ENCODE measurements at regions not wholly inside any gene's neighbourhood (a gene's known extent, or its start where the extent isn't known, plus 50 kb on each side); places are given as distances from the start of the nearest gene placed in this dataset.

DNA sequence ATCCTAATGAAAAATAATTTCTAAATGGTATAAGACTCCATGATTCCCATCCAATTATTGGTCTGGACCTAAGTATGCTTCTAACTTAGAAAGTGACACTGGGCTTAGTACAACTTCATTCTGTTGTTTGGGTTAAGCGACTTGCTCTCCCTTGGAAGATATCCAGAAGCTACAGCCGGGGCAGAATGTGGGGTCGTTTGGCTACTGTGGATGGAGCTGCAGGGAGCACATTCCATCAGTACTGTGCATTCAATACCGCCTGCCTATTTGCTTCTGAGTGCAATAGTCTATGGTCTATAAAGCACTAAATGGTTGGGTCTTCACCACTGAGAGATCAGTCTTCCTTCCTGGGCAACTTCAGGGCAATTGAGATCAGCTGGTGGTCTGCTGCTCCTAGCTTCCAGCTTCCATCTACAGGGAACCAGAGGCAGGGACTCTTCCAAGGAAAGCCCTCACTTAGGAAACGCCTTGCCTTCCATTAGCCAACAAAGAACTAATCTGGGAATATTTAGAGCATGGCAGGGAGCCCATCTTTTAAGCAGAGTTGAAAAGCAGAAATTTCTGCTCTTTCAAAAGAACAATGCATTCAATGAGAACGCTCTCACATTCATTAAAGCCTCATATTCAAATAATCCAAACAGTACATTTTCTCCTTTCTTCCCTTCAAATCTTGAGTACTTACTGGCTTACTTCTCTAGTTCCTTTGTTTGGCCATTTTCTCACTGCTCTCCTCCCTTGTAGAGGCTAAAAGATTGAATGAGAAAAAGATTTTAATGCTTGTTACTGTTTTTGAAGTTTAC, 1049.9 kb upstream of the TENM3 start:
- DNase-seq: no peak

DNA sequence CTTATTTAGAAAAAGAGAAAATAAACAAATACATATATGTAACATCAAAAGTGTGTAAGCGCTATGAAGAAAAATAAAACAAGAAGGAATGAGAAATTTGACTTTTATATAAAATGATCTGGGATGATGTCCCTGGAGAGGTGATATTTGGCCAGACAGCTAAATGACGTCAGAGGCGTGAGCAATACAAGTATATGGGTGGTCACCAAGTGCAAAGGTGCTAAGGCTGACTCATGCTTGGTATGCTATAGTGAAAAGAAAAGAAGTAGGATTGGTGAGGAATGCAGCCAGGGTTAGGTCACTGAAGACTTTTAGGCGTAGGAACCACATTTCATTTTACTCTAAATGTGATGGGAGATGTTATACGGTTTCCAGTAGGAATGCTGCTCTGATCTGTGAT, 1049.1 kb upstream of the TENM3 start:
- no peak for DNase-seq

DNA sequence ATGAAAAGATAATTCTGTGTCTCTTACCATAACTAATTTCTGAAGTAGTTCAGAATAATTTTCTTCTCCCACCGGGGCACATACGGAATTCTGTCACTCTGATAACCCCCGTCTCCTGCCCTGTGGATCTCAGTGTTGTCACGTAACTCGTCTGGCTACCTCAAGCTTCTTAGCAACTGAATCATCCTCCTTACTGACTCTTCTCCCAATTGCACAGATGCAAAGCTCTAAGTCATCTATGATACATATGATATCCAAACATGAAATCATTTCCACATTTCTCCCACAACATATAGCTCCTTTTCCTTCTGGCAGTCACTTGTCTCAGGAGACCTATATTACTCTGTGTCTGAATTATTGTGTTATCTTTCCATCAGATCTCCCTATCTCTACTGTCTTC, 1043.1 kb upstream of the TENM3 start:
- no peak for DNase-seq

DNA sequence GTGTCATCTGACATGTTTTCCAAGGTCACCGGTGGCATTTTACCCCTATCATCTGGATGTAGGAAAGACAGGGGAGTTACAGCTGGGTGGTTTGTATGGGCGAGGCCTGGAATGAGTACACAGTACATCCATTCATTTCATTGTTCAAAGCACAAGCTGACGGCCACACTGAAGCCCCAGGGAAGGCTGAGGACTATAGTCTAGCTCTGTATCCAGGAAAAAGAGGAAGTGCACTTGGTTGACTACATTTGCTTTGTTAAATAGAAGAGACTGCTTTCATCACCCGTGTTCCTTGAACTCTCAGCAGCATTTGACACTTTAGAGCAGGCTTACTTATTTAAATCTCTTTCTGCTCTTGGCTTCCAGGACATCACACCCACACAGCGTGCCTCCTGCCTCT, 1041.0 kb upstream of the TENM3 start:
- DNase-seq: no peak

DNA sequence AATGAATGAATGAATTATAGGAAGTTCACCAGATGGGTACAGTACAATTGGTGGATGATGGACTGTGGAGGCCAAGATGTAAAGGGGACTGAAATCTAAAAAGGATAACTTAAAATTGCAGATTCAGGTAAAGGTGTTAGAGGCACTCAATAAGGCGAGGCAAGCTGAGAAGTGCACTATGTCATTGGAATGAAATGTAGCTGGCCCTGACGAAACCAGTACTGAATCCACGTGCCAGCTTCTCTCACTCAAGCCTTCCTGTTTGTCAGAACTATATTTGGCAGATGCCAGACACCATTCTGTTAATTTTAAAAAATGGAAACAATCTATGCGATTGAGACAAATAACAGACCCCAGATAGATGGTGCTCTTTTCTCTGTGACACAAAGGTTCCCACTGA, 1039.1 kb upstream of the TENM3 start:
- DNase-seq: no peak

DNA sequence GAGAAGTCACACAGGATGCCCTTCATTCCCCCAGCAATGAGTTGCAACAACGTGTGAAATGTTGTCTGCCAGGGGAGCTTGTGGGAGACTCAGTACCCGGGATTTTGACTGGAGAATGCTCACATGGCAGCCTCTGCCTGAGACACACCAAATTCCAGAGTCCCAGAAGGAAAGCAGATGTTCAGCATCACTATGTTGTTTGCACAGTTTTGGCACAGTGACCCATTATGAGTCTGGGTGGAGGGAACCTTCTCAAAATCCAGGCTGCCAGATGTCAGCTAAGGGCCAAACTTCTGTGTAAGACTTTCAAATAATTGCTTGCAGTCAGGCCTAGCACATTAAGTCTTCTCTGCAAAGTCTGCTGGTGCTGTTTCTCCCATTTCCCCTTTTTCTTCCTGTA, 1029.7 kb upstream of the TENM3 start:
- DNase-seq: no peak

DNA sequence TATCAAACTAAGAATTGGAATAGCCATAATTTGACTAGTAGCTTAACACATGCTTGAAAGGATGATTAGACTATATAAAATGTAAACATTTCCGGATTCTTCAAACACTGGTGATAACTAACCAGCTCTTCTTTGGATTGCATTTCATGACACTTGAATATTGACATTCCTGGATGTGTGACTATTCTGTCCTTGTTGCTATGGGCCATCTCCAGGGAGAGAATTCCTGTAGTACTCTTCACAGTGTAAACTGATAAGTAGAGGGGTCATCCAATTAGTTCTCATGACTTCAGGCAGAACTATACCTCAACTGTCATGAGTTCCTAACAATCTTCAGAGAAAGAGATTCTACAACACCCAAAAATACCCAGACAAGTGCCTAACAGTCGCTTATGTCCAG, 1026.7 kb upstream of the TENM3 start:
- DNase-seq: no peak

DNA sequence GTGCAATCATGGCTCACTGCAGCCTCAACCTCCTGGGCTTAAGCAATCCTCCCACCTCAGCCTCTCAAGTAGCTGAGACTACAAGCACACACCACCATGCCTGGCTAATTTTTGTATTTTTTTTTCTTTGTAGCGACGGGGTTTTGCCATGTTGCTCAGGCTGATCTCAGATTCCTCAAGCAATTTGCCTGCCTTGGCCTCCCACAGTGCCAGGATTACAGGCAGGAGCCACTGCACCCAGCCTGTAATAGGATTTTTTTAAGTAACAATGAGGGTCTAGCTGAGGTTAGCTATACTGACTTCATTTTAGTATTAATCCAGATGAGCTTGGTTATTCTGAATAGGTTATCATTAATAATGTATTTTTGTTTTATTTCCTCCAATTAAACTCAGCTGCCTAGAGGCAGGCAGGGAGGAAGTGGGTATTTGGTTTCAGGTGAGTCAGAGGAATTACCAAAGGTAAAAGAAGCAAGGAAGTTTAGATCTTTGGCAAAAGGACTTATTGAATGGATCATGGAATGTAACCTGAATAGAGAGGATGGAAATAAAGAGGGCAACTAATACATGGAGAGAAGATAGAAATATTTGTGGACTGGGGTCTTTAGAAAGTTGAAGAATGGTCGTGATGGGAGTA, 1023.3 kb upstream of the TENM3 start:
- no peak for DNase-seq

DNA sequence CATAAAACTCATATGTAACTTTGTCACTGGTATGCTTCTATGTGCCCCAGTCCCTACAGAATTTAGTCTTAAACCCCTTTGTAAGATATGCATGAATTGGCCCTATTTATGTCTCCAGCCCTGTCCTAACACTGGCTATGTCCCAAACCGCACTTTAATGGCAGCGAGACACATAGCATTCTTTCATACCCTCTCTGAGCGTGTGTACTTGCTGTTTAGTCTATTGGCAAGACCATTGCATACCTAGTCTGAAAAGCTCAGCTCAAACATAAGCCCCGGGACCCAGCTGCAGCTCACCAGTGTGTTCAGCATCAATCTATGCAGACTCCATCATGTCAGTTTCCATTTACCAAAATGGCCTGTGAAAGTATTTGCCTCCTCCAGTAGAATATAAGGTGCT, 1018.4 kb upstream of the TENM3 start:
- DNase-seq: no peak

DNA sequence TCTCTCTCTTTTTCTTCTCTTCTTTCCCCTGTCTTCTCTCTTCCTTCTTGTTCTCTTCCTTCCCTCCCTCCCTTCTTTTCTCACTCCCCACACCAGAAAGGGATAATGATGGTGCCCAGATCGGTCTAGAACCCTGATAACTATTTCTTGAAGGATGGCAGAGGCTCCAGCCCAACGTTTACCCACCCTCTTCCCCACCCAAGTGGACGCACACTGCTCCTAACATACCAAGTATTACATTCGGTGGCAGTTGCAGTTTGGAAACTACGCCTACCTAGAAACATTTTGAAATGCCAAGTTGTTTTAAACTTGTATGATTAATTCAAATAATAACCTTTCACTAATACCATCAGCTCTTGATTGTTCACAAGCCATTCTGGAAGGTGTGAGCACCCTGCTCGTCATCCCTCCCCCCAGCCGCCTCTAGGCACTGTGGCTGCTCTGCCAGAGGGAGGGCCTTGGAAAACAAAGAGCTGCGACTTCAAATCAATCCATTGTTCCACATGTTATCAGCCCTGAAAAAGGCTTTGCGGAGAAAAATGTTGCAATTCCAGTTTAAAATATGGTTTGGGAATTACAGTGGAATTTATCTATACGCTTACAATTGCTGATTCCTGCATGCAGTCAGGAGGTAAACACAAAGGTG, 1017.5 kb upstream of the TENM3 start:
- no peak for DNase-seq

DNA sequence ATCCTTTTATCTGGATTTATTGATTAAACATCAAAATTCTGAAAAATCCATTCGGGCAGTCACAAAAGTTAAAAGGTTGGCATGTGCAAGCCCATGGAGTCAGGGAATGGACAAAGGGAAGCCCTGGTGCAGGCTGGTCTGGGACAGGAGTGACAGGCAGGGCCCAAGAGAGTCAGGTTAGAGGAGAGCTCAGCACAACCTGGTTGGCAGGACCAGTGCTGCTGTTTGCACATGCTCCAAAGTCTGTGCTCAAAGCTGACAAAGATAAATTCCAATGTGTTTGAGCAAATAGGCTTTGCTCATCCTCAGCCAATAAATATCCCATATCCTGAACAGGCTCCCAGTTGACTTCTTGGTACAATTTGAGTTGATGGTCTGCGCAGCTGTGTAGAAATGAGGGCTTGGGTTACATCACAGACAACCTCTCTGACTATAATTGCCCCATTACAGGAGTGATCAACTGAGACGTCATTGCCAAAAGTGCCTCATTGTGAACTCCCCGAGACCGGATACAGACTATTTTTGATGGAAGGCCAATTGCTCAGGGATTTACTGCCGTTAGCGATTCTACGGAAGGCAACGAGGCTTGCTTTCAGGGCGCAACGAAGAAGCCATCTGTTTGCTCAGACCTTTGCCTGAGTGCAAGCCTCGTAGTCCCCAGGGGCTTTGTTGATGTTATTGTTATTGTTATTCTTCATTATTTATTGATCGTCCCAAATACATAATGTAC, 1008.1 kb upstream of the TENM3 start:
- no peak for DNase-seq

DNA sequence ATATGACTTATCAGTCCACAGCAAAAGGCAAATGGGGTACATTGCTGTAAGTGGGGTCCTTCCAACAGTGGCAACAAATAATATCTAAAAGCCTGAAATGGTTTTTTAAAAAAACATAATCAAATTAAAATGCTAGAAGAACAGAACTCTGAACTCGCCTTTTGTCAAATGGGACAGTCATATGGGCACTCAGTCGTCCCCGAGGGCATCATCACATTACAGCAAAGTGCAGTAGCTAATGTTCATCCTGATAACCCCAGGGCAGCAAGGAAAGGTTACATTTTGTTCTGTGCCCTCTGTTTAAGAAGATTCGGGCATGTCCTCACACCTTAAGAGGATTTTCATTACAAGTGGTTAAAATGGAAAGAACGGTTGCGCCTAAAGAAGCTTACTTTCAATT, 997.9 kb upstream of the TENM3 start:
- DNase-seq: no peak

DNA sequence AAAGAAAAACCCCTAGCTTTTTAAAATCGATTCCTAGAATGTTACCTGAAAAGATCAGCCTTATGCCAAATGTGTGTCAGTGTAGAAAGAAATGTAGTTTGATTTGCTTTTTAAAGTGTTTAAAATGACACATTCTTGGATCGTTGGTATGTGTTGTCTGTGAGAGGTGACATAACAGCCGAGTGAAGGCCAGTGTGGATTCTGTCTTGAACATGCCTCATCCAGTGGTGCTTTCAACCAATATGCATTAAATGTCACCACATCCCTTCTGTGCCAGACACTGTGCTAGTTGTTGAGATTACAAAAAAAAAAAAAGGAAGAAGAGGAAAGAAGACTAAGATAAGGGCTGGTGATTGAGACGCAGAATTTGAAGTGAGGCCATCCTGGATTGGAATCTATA, 994.2 kb upstream of the TENM3 start:
- DNase-seq: no peak

DNA sequence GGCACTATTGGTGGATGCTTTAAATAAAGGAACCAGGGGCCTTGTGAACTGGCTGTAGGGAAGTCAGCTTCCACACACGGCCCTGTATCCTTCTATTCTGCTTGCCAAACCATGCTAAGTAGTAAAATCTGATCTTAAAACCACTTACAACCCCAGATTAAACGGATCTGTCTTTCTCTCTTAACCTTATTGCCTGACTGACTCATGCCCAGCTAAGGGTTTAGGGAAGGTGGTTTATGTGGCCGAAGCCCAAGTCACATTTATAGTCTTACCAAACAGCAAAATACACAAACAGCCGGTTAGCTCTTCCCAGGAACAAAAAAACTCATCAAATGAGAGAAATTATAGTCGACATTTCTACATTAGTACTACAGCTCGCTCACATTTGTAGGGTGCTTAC, 988.4 kb upstream of the TENM3 start:
- DNase-seq: no peak

DNA sequence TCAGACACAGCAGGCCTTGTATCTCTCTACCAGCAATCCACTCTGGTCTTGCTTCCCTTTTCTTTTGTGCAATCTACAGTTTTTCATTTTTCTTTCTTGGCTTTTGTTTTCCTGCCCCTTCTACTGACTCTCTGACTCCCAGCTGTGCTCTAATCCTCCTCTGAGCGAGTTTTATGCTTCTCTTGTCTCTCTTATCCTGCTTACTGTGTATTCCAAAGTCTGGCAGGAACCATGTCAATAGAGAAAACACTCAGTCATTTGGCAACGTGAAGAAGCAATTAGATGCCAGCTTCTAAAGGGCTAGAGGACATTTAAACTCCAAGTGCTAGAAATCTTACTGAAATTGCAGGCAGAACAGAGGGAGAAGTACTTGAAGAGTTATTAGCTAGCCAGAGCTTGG, 984.6 kb upstream of the TENM3 start:
- no peak for DNase-seq

DNA sequence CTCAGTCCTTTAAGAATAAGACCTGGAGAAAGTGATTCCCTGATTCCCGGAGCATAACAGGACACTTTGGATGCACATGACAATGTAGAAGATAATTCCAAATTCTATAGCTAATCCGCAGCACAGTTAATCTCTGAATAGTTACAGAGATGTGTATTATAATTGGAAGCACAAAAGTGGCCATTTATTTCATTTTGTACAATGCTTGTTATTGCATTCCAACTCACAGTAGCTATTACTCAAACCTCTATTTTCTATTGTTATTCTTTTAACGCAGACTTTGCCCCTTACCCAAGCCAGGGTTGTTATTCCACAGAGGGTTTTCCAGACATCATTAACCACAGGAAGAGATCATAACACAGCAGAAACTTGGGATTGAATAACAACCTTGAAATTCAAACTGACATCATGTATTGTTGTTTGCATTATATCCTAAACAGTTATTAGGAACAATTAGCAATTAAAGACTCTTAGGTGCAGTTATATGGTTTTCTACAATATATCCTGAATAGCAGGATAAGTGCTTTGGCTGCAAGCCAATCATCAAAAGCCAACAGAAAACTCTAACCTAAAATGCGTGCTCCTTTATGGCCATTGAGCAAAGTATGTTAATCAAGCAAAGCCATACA, 984.0 kb upstream of the TENM3 start:
- peak; percentile 85 for DNase-seq

DNA sequence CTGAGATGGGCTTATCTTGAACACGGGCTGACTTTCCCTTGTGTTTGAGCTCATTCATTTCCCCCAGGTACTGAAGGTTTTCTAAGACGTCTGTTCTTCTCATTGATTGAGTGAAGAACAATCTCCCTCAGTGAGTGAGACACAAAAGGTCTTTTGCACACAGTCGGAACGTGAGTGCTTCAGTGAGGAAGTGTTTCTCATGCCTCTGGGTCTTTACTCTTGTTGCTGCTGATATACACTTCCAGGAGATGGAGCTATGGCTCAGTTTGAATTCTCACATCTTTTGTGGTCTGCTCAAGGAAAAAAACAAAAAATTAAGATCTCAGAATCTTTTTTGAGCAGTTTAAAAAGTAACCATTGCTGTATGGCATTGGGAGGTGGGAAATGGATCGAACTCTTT, 981.9 kb upstream of the TENM3 start:
- DNase-seq: no peak

DNA sequence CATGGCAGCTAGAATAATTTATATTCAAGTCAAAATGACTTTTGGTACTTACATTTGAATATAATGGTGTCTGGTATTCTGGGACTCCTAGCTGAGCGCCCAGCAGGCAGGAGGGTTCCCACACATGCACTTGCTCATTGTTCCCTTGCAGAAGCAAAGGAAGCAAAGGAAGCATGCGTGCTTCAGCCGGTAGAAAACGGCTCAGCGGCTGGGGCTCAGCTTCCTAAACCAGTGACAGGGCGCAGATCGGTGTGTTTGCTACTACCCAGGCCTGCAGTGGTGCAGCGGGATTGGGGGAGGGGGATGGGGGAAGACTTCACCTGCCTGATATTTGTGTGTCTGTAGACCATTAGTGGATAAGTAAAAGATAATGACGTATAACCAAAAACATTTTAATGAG, 978.3 kb upstream of the TENM3 start:
- DNase-seq: no peak

DNA sequence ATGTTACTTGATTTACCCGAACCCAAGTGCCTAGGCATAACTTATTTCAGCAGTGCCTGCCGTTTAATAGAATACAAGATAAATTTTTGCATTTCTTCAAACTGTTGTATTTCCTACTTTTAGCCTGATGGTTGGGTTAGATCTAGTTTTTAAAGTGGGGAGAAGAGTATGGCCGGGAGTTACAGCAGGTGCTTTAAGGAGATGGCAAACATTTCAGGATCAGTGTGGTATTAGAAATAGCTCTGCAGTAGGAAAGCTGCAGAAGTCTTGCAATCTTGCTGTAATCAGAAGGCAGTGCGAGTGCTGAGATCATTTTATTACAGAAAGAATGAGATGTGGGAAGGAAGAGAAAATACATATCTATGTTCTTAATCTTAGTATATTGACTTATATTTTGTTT, 977.8 kb upstream of the TENM3 start:
- no peak for DNase-seq

DNA sequence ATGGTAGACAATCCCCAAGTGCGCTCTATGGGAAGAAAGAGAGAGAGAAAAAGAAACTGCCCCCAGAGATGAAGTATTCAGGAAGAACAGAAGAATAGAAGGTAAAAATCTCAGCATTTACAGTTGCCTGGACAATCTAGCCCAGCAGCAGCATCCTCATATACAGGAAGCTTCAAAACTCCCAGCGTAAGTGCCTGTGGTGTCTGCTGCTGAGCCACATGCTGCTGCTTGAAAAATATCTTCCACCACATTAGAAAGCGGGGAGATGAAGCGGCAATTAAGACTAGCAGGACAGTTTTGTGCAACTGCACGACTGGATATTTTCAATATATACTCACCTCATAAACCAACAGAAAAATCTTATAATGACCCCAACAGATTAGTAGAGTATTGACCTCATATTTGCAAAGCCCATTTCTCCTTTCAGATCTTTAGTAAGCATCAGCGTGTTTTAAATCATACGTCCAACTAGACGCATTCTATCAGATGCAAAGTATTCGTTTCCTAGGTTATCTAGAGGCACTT, 972.0 kb upstream of the TENM3 start:
- DNase-seq: no peak

DNA sequence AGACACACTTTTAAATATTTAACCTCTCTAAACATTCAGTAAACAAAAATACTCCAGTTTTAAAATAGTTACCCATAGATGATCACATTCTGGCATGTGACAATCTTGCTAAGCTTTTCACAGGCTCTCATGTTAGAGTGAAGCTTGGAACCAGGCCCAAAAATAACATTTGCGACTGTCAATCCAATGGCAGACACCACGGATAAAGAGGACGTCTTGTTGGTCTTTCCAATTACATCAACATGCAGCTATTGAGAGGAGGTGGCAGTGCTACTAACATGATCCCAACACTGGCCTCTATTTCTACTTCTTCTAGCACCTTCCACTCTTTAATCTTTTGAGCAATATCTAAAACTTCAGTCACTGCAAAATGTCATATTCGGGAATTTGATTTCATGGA, 970.8 kb upstream of the TENM3 start:
- no peak for DNase-seq

DNA sequence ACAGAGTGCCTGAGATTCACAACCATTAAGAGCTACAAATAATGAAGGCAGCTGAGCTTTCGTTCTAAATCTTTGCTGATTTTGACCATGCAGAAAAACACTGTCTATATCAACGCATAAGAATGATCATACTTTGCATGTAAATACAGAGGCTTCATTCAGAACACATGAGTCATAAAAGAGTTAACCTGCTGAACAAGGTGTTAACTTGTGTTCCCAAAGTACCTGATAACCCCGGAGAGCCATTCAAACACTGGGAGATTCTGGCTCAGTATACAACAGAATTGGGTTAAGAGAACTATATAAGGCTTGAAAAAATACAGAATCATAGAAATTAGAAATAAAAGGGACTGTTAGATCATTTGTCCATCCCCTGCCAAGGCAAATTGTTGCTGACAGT, 964.3 kb upstream of the TENM3 start:
- DNase-seq: no peak

DNA sequence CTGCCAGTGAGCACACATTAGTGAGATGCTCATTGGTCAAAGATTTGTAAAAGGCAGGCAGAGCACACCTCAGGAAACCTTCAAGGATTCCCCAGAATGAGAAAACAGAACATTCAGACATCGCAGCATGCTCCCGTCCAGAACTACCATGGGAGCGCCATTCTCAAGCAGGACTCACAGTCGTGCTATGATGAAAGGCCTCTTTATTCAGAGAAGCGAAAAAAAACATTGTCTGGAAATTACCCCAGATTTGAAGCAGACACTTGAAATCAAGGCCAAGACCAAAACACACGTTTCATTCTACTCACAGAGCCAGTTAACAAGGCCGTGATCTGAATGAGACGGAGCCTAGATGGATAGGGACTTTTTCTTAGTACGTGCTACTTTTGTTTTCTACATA, 961.8 kb upstream of the TENM3 start:
- DNase-seq: no peak
